HG03342 (cell line): ENCODE measurements at regions not wholly inside any gene's neighbourhood (a gene's known extent, or its start where the extent isn't known, plus 50 kb on each side); places are given as distances from the start of the nearest gene placed in this dataset.
"Not testable (repeated sequence)": the region's sequence is repeated elsewhere in the genome, so short reads cannot be mapped to it uniquely, and the experiment has no call there.

ENCODE experiments used
- ATAC-seq: cut with Tn5 transposase; IDR thresholded peaks from one replicate; pipeline ENCODE4 v1.9.1; 2021; ENCODE audit warnings: mild to moderate bottlenecking, moderate library complexity; ENCODE audit not compliant: unreplicated experiment

DNA sequence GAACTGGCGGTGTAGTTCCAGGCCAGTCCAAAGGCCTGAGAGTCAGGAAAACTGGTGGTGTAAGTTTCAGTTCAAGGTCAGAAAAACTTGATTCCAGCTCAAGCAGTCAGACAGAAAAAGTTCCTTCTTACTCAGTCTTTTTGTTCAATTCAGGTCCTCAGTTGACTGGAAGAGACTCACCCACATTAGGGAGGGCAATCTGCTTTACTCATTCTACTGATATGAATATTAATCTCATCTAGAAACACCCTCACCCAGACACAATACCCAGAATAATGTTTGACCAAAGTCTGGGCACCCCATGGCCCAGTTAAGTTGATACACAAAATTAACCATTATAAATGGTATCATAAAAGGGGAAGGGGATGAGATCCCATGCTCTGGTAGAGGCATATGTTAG, 50.1 kb upstream of the LTA4H start:
- no peak for ATAC-seq

DNA sequence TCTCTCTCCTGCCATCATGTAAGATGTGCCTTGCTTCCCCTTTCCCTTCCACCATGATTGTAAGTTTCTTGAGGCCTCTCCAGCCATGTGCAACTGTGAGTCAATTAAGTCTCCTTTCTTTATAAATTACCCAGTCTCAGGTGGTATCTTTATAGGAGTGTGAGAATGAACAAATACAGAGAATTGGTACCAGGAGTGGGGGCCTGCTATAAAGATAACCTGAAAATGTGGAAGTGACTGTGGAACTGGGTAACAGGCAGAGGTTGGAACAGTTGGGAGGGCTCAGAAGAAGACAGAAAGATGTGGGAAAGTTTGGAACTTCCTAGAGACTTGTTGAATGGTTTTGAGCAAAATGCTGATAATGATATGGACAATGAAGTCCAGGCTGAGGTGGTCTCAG, 50.8 kb upstream of the LTA4H start:
- not testable (repeated sequence) for ATAC-seq

DNA sequence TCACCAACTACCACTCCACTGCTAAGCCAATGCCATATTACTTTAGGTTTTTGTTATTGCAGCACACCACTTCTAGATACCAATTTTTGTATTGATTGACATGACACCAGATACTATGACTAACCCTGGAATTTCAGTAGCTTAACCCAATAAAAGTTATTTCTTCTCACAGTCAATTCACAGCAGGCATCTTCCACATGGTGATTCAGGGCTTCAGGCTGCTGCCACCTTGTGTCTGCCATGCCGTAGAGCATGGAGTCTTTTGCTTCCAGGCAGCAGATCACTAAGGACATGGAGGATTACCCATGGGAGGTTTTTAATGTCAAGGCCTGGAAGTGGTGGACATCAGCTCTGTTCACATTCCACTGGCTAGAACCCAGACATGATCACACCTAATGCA, 56.4 kb upstream of the LTA4H start:
- no peak for ATAC-seq

DNA sequence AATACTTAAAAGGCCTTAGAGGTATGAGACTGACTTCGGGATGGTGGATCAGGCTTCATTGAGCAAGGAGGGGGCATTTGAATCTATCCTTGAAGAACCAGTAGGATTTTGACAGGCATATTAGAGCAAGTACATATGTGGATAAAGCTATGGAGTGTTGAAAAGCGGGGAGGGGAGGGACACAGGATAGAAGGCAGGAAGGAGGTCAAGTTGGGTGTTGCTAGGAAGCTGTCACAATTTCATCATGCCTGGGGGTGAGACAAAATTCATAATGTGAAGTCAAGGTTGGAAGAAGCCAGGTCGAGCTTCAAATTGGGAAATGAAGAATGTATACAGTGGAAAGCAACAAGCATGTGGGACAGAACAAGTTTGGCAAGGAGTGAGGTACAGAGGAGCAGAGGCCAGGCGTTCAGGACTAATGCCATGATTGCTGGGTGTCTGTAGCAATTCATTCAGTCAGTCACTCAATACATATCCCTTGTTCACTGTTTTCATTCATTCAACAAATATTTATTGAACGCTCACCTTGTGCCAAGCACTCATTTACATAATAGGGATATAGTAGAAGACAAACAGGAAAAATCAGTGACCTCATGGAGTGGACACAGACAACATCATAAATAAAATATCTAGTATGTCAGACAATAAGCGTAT, 58.3 kb upstream of the LTA4H start:
- no peak for ATAC-seq

DNA sequence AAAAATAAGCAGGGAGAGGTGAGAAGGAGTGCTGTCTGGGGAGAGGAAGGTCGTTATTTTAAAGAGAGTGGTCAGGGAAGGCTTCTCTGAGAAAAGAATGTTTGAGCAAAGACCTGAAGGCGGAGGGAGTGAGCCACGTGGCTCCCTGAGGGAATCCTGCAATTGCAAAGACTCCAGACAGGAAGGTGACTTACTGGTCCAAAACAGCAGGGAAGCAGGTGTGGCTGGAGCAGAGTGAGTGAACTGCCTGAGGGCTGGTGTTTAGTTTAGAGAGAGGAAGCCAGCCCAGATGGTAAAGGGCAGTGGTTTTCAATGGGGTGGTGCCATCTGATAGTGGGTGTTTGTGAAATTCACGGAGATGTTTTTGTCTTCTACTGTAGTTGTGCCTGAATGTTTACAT, 58.8 kb upstream of the LTA4H start:
- no peak for ATAC-seq

DNA sequence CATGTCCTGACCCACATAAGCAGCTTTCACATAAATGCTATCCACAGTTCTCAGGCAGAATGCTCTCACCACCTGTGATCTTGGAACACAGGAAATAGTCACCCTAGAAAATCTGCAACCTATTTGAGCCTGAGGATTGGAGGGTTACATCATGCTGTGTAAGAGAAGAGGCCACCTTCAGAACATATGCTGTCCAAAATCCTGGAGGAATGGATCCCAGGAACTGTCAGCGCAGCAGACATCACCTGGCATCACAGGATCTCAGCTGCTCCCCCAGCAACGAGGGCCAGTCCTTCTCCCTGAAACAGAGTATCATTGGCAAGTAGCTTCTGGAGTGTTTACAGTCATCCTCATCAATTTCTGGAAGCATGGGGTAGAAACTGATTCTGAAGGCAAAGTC, 63.2 kb upstream of the LTA4H start:
- no peak for ATAC-seq

DNA sequence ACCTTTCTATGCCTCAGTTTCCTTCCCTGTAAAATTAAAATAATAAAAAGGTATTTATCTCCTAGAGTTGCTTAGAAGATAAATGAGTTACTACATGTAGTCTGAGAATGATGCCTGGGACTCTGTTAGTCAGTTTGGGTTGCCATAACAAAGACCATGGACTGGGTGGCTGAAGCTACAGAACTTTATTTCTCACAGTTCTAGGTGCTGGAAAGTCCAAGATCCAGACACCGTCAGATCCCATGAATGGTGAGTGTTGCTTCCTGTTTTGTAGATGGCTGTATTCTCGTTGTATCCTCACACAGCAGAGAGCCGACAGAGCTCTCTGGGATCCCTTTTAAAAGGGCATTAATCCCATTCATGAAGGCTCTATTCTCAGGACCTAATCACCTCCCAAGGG, 64.0 kb upstream of the LTA4H start:
- ATAC-seq, result no peak

DNA sequence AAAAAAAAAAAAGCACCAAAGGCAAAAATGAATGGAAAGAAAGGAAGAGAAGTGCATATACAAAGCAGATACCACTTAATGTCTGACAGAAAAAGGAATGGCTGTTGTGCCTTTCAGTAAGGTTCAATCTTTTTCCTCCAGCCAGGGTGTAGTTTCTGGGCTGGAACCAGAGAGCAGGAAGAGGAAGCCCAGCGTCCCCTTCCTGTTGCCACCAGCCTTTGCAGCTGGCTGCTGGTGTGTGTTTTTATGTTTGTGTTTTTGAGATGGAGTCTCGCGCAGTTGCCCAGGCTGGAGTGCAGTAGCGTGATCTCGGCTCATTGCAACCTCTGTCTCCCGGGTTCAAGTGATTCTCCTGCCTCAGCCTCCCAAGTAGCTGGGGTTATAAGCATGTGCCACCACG, 64.6 kb upstream of the LTA4H start:
- no peak for ATAC-seq

DNA sequence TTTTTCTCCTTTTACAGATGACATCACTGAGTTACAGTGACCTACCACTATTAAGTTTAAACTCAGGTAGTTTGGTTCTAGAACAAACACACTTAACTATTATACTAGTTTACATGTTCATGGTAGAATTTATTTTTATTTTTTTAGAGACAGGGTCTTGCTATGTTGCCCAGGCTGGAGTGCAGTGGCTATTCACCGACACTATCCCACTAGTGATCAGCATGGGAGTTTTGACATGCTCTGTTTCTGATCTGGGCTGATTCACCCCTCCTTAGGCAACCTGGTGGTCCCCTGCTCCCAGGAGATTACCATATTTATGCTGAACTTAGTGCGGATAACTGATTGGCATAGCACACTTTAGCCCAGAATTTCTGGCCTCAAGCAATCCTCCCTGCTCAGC, 66.4 kb upstream of the LTA4H start:
- no peak for ATAC-seq

DNA sequence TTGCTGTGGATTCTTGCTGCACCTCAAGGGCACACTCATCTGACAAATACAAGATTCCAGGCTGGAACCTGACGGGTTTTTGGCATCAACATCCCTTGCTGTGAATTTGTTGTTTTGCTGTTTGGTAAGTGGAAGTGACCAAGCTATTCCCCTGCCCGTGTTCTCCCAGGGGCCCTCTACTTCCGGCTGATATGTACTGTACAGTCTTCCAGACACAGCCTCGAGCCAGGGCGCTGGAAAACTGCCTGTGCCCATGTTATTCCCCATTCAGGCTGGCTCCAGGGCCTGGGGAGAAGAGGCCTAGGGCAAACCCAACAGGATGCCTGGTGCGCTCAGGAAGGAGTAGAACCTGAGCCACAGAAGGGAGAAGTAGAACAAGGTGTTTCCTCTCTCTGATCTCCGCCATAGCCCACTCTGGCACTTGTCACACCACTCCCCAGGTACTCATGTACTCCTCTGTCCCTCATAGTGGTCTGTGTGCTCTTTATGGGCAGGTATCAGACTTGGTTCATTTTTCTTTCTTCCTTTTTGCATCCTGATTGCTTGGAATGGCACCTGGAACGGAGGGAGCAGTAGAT, 67.8 kb upstream of the LTA4H start:
- ATAC-seq, result no peak

DNA sequence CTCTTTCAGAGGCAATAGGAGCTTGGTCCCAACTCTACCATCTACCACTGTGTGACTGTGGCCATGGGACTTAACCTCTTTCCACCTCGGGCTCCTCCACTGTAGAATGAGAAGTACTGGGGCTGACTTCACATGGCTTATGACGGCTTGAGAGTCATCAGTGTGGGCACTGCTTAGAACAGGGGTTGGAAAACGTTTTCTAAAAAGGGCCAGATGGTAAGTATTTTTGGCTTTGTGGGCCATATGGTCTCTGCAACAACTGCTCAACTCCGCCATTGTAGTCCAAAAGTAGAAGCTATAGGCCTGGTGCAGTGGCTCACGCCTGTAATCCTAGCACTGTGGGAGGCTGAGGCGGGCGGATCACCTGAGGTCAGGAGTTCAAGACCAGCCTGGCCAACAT, 69.2 kb upstream of the LTA4H start:
- no peak for ATAC-seq

DNA sequence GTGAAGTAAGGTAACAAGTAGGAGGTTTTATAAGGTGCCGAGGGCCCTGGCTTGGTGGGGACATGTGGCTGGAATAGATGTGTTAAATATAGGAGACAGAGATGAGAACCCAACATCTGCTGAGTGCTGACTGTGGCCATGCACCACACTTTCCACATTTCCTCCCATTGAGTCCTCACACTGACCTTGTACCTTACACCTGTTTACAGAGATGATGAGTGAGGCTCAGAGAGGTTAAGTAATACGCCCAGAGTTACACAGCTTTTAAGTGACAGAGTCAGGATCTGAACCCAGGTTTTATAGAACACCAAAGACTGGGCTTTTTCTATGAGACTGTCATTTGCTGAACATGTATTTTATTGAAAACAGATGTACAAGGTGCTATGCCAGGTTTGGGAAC, 70.8 kb upstream of the LTA4H start:
- no peak for ATAC-seq

DNA sequence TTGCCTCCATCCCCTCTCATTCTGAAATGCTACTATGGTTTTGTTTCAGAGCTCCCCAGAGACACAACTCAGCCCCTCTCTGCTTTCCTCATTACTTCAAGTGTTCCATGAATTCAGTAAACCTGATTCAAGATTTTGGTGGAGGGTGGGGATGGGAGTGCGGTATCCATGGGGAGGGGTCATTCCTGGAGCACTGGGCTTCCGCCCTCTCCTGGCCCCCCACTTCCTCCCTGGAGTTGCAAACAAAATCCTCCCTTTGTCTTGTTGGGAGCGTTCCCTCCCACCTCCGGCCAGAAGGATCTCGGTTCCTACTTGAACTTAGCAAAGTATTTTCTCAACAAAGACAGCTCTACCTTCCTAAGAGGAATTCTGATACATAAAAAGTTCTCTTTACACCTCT, 71.8 kb upstream of the LTA4H start:
- no peak for ATAC-seq

DNA sequence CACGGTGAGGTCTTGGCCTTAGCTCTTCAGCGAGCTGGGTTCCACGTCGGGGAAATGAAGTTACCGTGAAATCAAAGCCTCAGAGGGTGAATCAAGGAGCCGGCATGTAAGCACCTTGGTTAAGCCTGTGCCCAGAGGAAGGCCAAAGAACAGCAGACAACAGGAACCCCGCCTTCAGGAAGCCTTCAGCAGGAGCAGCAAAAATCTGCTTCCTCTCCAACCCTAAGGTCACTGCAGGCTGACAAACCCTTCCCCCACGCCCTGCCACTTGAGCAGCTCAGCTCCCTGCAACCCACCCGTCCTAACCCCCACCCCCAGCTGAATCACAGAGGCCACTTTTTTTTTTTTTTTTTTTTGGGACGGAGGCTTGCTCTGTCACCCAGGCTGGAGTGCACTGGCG, 72.9 kb upstream of the LTA4H start:
- ATAC-seq, result no peak

DNA sequence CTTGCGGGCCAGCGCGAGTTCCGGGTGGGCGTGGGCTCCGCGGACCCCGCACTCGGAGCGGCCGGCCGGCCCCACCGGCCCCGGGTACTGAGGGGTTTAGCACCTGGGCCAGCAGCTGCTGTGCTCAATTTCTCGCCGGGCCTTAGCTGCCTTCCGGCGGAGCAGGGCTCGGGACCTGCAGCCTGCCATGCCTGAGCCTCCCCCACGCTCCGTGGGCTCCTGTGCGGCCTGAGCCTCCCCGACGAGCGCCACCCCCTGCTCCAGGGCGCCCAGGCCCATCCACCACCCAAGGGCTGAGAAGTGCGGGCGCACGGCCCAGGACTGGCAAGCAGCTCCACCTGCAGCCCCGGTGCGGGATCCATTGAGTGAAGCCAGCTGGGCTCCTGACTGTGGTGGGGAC, 73.6 kb upstream of the LTA4H start:
- ATAC-seq, result not testable (repeated sequence)

DNA sequence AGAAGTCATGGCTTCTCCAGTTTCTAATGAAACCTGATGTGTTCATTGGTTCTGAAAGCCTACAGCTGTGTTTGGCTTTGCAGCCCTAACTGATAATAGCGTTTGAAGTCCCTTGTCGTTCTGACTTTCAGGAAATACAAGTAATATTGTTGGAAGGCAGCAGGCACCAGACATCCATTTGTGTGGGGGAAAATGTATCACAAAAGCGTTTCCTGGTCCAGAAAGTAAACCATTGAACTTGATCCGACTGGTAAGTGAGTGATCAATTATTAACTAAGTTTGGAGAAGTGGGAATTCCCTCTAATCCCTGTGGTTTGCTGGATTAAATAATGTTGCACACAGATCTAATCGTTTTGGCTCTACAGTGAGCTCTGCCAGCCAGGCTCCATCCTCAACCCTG, 77.3 kb upstream of the LTA4H start:
- ATAC-seq, result no peak

DNA sequence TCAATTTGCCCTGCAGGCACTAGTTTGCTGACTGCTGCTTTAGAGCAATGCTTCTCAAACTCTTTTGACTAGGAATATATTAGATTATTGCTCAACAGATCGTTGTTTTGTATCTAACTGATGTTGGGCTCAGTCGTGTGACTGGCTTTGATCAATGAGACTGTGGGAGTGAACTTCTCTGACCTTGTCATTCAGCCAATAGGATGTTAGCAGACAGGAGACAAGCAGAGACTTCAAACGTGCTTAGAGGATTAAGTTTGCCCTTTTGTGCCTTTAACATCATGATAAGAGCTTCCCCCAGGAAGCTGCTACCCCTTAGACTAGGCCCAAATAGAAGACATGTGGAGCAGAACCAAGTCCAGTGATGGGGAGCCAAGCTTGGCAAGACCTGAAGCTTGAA, 76.7 kb upstream of the ELK3 start:
- no peak for ATAC-seq

DNA sequence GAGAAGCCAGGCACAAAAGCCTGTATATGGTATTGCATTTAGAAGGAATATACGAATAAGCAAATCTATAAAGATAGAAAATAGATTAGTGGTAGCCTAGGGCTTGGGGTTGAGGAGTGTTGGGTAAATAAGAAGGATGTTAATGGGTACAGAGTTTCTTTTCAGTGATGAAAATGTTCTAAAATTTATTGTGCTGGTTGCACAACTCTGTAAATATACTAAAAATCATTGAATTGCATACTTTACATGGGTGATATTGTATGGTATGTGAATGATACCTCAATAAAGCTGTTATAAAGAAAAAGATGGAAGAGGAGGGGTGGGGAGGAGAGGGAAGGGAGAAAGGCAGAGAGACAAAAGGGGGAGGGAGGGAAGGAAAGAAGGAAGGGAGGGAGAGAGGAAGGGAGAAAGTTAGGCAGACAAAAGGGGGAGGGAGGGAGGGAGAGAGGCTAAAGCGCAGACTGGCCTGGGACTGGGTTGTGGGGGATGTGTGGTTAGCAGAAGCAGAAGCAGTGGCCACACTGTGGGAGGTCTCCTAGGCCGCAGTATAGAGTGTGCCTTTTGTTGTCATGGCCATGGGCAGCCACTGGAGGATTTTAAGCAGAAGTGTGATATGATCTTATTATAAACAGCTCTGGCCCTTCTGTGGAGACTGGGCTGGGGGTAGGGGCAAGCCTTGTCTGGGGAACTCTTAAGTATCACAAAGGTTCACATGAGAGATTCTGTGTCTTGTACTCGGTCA, 73.6 kb upstream of the ELK3 start:
- peak; percentile 91 for ATAC-seq

DNA sequence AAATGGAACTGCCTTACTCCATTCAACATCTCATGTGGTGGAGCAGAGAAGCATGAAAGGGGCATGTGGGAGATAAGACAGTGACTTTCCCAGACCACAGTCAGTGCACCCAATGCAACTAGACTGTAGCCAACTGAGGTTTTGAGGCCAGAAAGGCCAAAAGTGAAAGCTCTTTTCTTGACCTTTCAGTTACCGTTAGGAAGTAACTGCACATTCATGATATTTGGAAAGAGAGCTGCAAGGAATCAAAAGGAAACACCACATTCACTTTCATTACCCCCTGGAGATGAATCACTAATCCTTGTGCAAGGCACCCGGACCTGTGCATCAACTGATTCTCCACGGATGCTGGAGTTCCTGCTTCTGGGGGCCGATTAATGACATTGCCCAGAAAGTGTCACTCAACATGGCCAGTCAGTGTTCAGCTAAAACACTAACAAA, 72.9 kb upstream of the ELK3 start:
- peak; percentile 61 for ATAC-seq

DNA sequence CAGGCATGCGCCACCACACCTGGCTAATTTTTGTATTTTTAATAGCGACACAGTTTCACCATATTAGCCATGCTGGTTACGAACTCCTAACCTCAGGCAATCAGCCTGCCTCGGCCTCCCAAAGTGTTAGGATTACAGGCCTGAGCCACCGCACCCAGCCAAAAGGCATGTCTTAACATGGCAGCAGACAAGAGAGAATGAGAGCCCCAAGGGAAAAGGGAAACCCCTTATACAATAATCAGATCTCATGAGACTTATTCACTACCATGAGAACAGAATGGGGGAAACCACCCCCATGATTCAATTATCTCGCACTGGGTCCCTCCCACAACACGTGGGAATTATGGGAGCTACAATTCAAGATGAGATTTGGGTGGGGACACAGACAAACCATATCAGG, 65.9 kb upstream of the ELK3 start:
- not testable (repeated sequence) for ATAC-seq

DNA sequence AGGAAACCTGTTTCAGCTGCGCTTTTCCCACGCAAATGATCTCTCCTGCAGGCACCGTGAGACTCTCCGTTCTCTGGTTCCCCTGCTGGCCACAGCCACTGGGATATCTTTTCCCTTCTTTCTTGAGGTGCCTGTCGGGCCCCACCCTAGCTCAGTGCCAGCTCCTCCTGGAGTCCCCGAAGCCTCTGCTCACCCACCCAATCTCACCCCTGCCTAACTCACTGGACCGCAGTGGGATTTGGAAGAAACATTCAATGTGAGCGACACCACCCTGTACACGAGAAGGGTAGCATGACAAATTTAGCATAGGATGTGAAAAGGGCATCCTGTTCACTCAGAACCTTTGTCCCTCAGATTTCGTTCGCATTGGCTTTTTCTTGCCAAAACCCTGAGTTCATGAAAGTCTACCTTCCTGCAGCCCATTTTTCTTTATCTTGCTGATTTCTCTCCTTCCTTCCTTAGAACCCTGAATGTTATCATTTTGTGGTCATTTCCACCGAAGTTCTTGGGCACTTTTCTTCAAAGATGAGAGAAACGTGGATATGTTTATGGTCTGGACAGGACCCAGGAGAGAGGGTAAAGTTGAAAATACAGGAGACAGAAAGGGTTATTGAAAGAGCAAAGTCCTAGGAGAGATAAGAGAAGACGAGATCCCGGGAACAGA, 63.6 kb upstream of the ELK3 start:
- no peak for ATAC-seq

DNA sequence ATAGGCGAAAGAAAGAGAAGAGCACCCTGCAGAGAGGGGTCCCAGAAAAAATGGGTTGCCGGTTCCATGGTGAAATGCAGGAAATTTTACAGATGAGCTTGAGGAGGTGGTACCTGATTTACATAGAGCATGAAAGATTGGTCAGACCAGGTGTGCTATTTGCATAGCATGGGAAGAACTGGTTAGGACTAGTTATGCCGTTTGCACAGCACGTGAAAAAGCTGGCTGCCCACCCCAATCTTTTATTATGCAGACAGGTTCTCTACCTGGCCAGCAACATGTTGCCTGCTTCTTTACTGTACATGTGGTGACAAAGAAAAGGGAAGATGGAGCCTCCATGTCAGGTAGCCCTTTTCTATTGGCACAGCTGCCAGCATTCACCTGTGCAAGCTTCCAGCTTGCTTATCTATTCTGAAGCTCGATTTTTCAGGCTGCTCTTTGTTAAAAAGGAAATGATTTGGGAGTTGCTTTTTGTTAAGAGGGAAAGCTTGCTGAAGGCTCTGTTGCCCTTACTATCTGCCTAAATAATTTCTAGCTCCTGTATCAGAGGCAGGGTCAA, 62.9 kb upstream of the ELK3 start:
- no peak for ATAC-seq
